ENCODE measurements at regions not wholly inside any gene's neighbourhood (a gene's known extent, or its start where the extent isn't known, plus 50 kb on each side); places are given as distances from the start of the nearest gene placed in this dataset.
"Not testable (repeated sequence)": the region's sequence is repeated elsewhere in the genome, so short reads cannot be mapped to it uniquely, and the experiment has no call there.

DNA sequence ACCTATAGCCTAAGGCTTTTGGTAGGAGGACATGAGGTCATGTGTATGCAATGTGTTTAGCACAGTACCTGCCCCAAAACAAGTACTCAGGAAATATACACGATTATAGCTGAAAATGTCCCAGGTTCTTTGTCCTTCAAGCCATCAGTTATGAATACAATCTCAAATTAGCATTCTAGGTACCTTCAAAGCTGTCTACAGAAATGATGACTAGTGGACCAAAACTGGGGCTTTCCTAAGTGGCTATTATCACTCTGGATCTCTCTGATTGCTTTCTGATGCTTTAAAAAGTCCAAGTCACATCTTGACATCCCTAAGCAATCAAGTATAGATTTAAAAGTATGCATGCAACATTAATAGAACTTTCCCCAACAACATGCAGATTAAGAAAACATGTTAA, 93.0 kb upstream of the SLIT3 start:
- H3K36me3 ChIP-seq (ENCODE audit: control insufficient read depth in 2 of 2, insufficient read depth in 2 of 2, low read length in 2 of 2) = no peaks in the 10 kb centered on the region
- no peaks in the 10 kb centered on the region for H3K9me3 ChIP-seq (ENCODE audit: control insufficient read depth in 2 of 2, low read length in 2 of 2)
- H3K27me3 ChIP-seq (ENCODE audit: control insufficient read depth in 1 of 2, insufficient read depth in 2 of 2, low read length in 2 of 2) = peaks cover 2 to 3% of the 10 kb centered on the region in 2 donors
- H3K4me1 ChIP-seq (ENCODE audit: control insufficient read depth, insufficient read depth, low read length) = no peaks in the 10 kb centered on the region
- H3K4me3 ChIP-seq (ENCODE audit: low read length in 2 of 2) = no peak overlapping the region
- no peak overlapping the region for H3K27ac ChIP-seq (ENCODE audit: low read length)
- H3K9ac ChIP-seq (ENCODE audit: low read length in 2 of 2) = no peak overlapping the region

DNA sequence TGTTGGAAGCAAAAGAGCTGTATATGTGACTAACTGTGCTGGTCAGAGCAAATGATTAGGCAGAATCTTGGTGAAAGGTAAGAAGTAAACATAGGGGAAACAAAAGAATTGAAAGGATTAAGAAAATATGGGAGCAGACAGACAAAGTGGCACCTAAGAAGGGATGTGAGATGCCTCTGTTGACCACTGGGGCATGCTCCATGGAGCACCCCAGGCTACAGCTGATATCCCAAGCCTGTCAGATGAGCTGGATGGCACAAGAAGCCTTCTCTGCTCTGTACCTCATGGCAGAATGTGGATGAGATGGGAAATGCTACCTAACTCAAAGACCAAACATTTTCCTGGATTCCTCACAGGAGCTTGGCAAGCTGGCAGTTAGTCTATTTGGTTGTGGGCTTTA, 89.3 kb upstream of the SLIT3 start:
- H3K4me3 ChIP-seq (ENCODE audit: low read length in 2 of 2) = no peak overlapping the region
- no peak overlapping the region for H3K27ac ChIP-seq (ENCODE audit: low read length)

DNA sequence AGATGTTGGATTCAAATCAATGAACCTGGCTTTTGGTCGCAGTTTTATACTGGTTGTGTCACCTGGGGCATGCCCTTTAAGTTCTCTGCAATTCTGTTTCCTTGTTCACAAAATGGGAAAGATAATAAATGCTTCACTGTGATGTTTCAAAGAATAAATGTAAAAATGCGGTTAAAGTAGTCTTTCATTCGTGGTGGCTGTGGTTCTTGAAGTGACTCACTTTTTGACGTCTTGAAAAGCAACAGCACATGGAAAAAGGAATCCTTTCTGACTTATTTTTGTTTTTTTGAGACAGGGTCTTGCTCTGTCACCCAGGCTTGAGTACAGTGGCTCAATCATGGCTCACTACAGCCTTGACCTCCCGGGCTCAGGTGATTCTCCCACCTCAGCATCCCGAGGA, 88.4 kb upstream of the SLIT3 start:
- no peaks in the 10 kb centered on the region for H3K4me1 ChIP-seq (ENCODE audit: control insufficient read depth, insufficient read depth, low read length)
- no peaks in the 10 kb centered on the region for H3K9me3 ChIP-seq (ENCODE audit: control insufficient read depth in 2 of 2, low read length in 2 of 2)
- no peak overlapping the region for H3K9ac ChIP-seq (ENCODE audit: low read length in 2 of 2)
- H3K4me3 ChIP-seq (ENCODE audit: low read length in 2 of 2) = no peak overlapping the region
- H3K36me3 ChIP-seq (ENCODE audit: control insufficient read depth in 2 of 2, insufficient read depth in 2 of 2, low read length in 2 of 2) = no peaks in the 10 kb centered on the region
- peaks cover 2 to 3% of the 10 kb centered on the region in 2 donors for H3K27me3 ChIP-seq (ENCODE audit: control insufficient read depth in 1 of 2, insufficient read depth in 2 of 2, low read length in 2 of 2)
- no peak overlapping the region for H3K27ac ChIP-seq (ENCODE audit: low read length)

More for the DNA sequence above, 89.3 kb upstream of the SLIT3 start:
- no peaks in the 10 kb centered on the region for H3K9me3 ChIP-seq (ENCODE audit: control insufficient read depth in 2 of 2, low read length in 2 of 2)
- H3K9ac ChIP-seq (ENCODE audit: low read length in 2 of 2) = no peak overlapping the region
- H3K36me3 ChIP-seq (ENCODE audit: control insufficient read depth in 2 of 2, insufficient read depth in 2 of 2, low read length in 2 of 2) = no peaks in the 10 kb centered on the region
- no peaks in the 10 kb centered on the region for H3K4me1 ChIP-seq (ENCODE audit: control insufficient read depth, insufficient read depth, low read length)
- H3K27me3 ChIP-seq (ENCODE audit: control insufficient read depth in 1 of 2, insufficient read depth in 2 of 2, low read length in 2 of 2) = peaks cover 2 to 3% of the 10 kb centered on the region in 2 donors

DNA sequence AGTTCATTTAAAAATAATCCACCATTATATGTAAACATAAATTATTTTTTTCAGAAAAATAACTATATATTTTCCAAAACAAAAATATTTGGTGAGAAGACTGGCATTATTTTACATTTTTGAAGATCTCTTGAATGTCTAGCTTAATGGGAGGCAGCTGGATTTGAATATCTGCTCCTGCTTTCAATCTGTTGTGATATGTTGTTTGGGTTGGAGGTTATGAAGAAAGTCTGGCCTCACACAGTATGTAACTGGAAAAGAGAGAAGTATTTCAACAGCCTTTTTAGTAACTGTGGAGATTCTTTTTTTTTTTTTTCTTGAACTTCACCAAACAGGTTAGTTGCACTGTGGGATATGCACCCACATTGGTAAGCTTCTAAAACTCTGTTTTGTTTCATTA, 84.7 kb upstream of the SLIT3 start:
- H3K9ac ChIP-seq (ENCODE audit: low read length in 2 of 2) = no peak overlapping the region
- no peaks in the 10 kb centered on the region for H3K4me1 ChIP-seq (ENCODE audit: control insufficient read depth, insufficient read depth, low read length)
- H3K27ac ChIP-seq (ENCODE audit: low read length) = no peak overlapping the region
- H3K4me3 ChIP-seq (ENCODE audit: low read length in 2 of 2) = no peak overlapping the region
- H3K9me3 ChIP-seq (ENCODE audit: control insufficient read depth in 2 of 2, low read length in 2 of 2) = no peaks in the 10 kb centered on the region
- no peaks in the 10 kb centered on the region for H3K36me3 ChIP-seq (ENCODE audit: control insufficient read depth in 2 of 2, insufficient read depth in 2 of 2, low read length in 2 of 2)
- no peaks in the 10 kb centered on the region for H3K27me3 ChIP-seq (ENCODE audit: control insufficient read depth in 1 of 2, insufficient read depth in 2 of 2, low read length in 2 of 2)

DNA sequence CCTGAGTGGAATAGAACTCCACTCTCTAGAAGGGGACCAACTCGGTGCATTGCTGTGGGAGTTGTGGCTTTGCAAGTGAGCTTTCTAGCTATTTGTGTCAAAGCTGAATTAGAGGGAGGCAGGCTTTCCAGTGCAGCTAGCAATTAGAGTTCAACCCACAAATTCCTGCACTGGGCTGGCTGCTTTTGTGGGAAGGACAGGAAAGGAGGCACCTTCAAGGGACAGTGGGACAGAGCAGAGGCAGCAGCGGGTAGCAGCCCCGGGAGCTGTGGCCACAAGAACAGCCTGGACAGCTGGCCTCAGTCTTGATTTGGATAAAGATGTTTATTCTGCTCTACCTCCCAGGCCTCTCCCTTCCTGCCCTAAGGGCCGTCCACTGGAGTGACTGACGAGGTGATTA, 83.7 kb upstream of the SLIT3 start:
- H3K36me3 ChIP-seq (ENCODE audit: control insufficient read depth in 2 of 2, insufficient read depth in 2 of 2, low read length in 2 of 2) = no peaks in the 10 kb centered on the region
- no peaks in the 10 kb centered on the region for H3K9me3 ChIP-seq (ENCODE audit: control insufficient read depth in 2 of 2, low read length in 2 of 2)
- no peak overlapping the region for H3K4me3 ChIP-seq (ENCODE audit: low read length in 2 of 2)
- no peak overlapping the region for H3K9ac ChIP-seq (ENCODE audit: low read length in 2 of 2)
- no peaks in the 10 kb centered on the region for H3K4me1 ChIP-seq (ENCODE audit: control insufficient read depth, insufficient read depth, low read length)
- no peaks in the 10 kb centered on the region for H3K27me3 ChIP-seq (ENCODE audit: control insufficient read depth in 1 of 2, insufficient read depth in 2 of 2, low read length in 2 of 2)
- no peak overlapping the region for H3K27ac ChIP-seq (ENCODE audit: low read length)

DNA sequence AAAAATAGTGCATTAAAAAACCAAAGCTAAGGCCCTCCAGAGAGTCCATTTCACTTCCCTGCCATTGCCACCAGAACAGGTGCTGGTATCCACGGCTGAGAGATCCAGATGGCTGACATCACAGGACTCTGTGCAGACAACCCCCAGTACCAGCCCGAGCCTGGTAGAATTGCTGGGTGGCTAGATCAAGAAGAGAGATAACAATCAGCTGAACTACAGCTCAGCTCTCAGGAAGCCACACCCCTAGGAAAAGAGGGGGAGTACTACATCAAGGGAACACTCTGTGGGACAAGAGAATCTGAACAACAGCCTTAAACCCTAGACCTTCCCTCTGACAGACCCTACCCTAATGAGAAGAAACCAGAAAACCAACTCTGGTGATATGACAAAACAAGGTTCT, 73.8 kb upstream of the SLIT3 start:
- no peaks in the 10 kb centered on the region for H3K36me3 ChIP-seq (ENCODE audit: control insufficient read depth in 2 of 2, insufficient read depth in 2 of 2, low read length in 2 of 2)
- no peaks in the 10 kb centered on the region for H3K27me3 ChIP-seq (ENCODE audit: control insufficient read depth in 1 of 2, insufficient read depth in 2 of 2, low read length in 2 of 2)
- H3K9me3 ChIP-seq (ENCODE audit: control insufficient read depth in 2 of 2, low read length in 2 of 2) = no peaks in the 10 kb centered on the region
- no peaks in the 10 kb centered on the region for H3K4me1 ChIP-seq (ENCODE audit: control insufficient read depth, insufficient read depth, low read length)
- H3K4me3 ChIP-seq (ENCODE audit: low read length in 2 of 2) = no peak overlapping the region
- no peak overlapping the region for H3K9ac ChIP-seq (ENCODE audit: low read length in 2 of 2)
- H3K27ac ChIP-seq (ENCODE audit: low read length) = no peak overlapping the region

DNA sequence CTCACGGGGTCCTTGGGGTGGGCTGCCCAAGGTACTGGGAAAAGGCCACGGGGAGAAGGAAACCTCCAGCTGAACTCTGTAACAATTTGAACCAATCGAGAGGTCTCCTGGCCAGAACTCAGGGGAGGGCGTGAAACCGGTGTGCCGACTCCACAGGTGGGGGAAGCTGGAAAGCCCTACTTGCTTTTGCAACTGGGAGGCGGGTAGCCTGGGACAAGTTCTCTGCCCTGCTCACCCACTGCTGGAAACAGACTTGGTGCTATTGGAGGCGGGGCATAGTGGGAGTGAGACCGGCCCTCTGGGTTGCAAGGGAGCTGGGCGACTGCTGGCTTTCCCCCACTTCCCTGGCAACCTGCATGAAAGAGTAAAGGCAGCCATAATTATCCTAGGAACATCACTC, 73.2 kb upstream of the SLIT3 start:
- Histone ChIP-seq H3K27me3 (ENCODE audit: control insufficient read depth in 1 of 2, insufficient read depth in 2 of 2, low read length in 2 of 2) (no peaks in the 10 kb centered on the region), H3K36me3 (ENCODE audit: control insufficient read depth in 2 of 2, insufficient read depth in 2 of 2, low read length in 2 of 2) (no peaks in the 10 kb centered on the region), H3K9me3 (ENCODE audit: control insufficient read depth in 2 of 2, low read length in 2 of 2) (no peaks in the 10 kb centered on the region), H3K9ac (ENCODE audit: low read length in 2 of 2) (no peak overlapping the region), H3K4me1 (ENCODE audit: control insufficient read depth, insufficient read depth, low read length) (no peaks in the 10 kb centered on the region), H3K27ac (ENCODE audit: low read length) (no peak overlapping the region), H3K4me3 (ENCODE audit: low read length in 2 of 2) (no peak overlapping the region)

DNA sequence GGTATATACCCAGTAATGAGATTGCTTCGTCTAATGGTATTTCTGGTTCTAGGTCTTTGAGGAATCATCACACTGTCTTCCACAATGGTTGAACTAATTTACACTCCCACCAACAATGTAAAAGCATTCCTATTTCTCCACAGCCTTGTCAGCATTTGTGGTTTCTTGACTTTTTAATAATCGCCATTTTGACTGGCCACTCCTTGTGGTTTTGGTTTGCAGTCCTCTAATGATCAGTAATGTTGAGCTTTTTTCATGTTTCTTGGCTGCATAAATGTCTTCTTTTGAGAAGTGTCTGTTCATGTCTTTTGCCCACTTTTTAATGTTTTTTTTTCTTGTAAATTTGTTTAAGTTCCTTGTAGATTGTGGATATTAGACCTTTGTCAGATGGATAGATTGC, 70.9 kb upstream of the SLIT3 start:
- H3K9me3 ChIP-seq (ENCODE audit: control insufficient read depth in 2 of 2, low read length in 2 of 2); H3K4me1 ChIP-seq (ENCODE audit: control insufficient read depth, insufficient read depth, low read length); H3K27me3 ChIP-seq (ENCODE audit: control insufficient read depth in 1 of 2, insufficient read depth in 2 of 2, low read length in 2 of 2); H3K27ac ChIP-seq (ENCODE audit: low read length); H3K9ac ChIP-seq (ENCODE audit: low read length in 2 of 2); H3K36me3 ChIP-seq (ENCODE audit: control insufficient read depth in 2 of 2, insufficient read depth in 2 of 2, low read length in 2 of 2); H3K4me3 ChIP-seq (ENCODE audit: low read length in 2 of 2): not testable (repeated sequence)

DNA sequence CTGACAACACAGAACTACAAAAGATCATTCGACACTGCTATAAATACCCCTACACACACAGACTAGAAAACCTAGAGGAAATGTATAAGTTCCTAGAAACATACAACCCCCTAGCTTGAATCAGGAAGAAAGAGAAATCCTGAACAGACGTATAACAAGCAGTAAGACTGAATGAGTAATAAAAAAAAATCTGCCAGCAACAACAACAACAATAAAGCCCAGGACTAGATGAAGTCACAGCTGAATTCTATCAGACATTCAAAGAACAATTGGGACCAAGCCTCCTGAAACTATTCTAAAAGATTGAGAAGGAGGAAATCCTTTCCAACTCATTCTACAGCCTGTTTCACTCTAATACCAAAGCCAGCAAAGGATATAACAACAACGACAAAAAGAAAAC, 68.2 kb upstream of the SLIT3 start:
- Histone ChIP-seq H3K9ac (ENCODE audit: low read length in 2 of 2) (no peak overlapping the region), H3K4me3 (ENCODE audit: low read length in 2 of 2) (no peak overlapping the region), H3K9me3 (ENCODE audit: control insufficient read depth in 2 of 2, low read length in 2 of 2) (no peaks in the 10 kb centered on the region), H3K27me3 (ENCODE audit: control insufficient read depth in 1 of 2, insufficient read depth in 2 of 2, low read length in 2 of 2) (no peaks in the 10 kb centered on the region), H3K36me3 (ENCODE audit: control insufficient read depth in 2 of 2, insufficient read depth in 2 of 2, low read length in 2 of 2) (no peaks in the 10 kb centered on the region), H3K4me1 (ENCODE audit: control insufficient read depth, insufficient read depth, low read length) (no peaks in the 10 kb centered on the region), H3K27ac (ENCODE audit: low read length) (no peak overlapping the region)

DNA sequence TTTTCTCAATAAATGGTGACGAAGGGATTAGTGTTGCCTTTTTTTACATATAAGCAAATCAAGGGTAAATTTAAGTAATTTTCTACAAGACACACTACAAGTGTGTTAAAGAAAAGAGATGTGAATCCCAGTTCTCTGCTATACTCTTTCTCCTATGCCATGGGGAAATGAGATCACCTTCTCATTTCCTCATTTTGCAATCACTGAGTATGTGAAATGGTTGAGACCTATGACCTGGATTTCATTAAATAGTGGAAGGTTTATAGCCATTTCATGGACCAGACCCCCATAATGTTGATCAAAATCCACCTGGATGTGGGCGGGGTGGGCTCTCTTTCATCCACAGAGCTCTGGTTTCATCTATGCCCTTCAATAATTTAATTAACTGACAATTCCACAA, 66.9 kb upstream of the SLIT3 start:
- Histone ChIP-seq H3K27me3 (ENCODE audit: control insufficient read depth in 1 of 2, insufficient read depth in 2 of 2, low read length in 2 of 2) (no peaks in the 10 kb centered on the region), H3K9me3 (ENCODE audit: control insufficient read depth in 2 of 2, low read length in 2 of 2) (no peaks in the 10 kb centered on the region), H3K4me3 (ENCODE audit: low read length in 2 of 2) (no peak overlapping the region), H3K4me1 (ENCODE audit: control insufficient read depth, insufficient read depth, low read length) (no peaks in the 10 kb centered on the region), H3K27ac (ENCODE audit: low read length) (no peak overlapping the region), H3K36me3 (ENCODE audit: control insufficient read depth in 2 of 2, insufficient read depth in 2 of 2, low read length in 2 of 2) (no peaks in the 10 kb centered on the region), H3K9ac (ENCODE audit: low read length in 2 of 2) (no peak overlapping the region)

DNA sequence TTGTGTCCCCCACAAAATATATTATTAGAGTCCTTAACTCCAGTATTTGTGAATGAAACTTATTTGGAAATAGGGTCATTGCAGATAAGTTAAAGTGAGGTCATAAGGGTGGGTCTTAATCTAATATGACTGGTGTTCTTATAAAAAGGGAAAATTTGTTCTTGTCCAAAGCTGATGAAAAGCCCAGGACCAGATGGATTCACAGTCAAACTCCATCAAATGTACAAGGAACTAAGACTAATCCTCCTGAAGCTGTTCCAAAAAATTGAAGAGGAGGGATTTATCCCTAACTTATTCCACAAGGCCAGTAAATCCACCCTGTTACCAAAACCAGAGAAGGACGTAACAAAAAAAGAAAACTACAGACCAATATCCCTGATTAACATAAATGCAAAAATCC, 56.4 kb upstream of the SLIT3 start:
- no peaks in the 10 kb centered on the region for H3K36me3 ChIP-seq (ENCODE audit: control insufficient read depth in 2 of 2, insufficient read depth in 2 of 2, low read length in 2 of 2)
- H3K4me3 ChIP-seq (ENCODE audit: low read length in 2 of 2) = no peak overlapping the region
- no peaks in the 10 kb centered on the region for H3K4me1 ChIP-seq (ENCODE audit: control insufficient read depth, insufficient read depth, low read length)
- no peak overlapping the region for H3K9ac ChIP-seq (ENCODE audit: low read length in 2 of 2)
- H3K27me3 ChIP-seq (ENCODE audit: control insufficient read depth in 1 of 2, insufficient read depth in 2 of 2, low read length in 2 of 2) = no peaks in the 10 kb centered on the region
- no peaks in the 10 kb centered on the region for H3K9me3 ChIP-seq (ENCODE audit: control insufficient read depth in 2 of 2, low read length in 2 of 2)
- H3K27ac ChIP-seq (ENCODE audit: low read length) = no peak overlapping the region

DNA sequence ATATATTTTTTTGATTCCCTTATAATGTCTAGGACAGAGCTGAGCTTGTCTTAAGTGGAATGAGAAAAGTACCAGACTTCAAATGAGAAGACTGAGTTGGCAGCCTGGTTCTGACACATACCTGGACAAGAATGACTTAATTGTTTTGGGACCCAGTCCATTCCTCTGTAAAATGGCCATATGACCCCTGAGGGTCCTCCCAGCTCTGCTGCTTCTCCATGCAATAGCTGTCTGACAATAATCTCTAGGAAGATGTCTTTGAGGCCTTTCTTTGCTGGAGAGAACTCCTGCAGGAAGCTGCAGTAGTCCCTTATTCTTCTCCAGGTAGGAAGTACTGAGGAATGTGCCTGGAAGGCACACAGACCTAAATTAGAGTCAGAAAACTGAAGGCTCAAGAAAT, 55.9 kb upstream of the SLIT3 start:
- H3K4me3 ChIP-seq (ENCODE audit: low read length in 2 of 2) = no peak overlapping the region
- no peak overlapping the region for H3K27ac ChIP-seq (ENCODE audit: low read length)
- no peaks in the 10 kb centered on the region for H3K4me1 ChIP-seq (ENCODE audit: control insufficient read depth, insufficient read depth, low read length)
- no peaks in the 10 kb centered on the region for H3K9me3 ChIP-seq (ENCODE audit: control insufficient read depth in 2 of 2, low read length in 2 of 2)
- no peak overlapping the region for H3K9ac ChIP-seq (ENCODE audit: low read length in 2 of 2)
- no peaks in the 10 kb centered on the region for H3K36me3 ChIP-seq (ENCODE audit: control insufficient read depth in 2 of 2, insufficient read depth in 2 of 2, low read length in 2 of 2)
- no peaks in the 10 kb centered on the region for H3K27me3 ChIP-seq (ENCODE audit: control insufficient read depth in 1 of 2, insufficient read depth in 2 of 2, low read length in 2 of 2)

Measured in stomach smooth muscle (tissue), 2 donors.